ENCODE measurements at regions not wholly inside any gene's neighbourhood (a gene's known extent, or its start where the extent isn't known, plus 50 kb on each side); places are given as distances from the start of the nearest gene placed in this dataset.
"Not testable (repeated sequence)": the region's sequence is repeated elsewhere in the genome, so short reads cannot be mapped to it uniquely, and the experiment has no call there.

DNA sequence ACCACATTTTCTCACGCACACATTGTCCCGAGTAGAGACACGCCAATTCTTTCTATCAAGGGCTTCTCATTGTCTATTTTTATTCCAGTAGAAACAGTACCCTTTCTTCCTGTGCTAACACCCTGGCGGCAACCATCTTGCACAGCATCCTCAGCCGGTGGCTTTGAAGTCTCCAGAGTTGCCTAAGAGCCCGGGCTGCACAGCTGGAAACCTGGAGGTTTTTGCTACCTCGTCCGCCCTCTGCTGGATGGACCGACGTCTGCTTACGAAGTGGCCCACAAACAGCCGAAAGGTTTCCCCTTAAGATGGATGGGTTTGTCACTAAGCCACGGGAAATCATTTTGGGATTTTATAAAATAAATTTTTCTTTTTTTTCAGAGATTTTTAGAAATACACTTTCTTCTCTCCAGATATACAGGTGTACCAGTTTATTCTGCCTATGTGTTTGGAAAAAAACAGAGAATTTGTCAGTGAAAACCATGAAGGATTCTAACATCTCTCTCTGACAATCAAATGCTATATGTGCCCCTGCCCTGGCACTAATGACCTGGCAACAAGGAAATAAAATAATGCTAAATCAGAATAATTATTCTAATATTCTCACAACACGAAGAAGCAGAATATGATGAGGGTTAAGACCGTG, 81.8 kb upstream of the FAM204A start:
- peak; percentile 28 to 75 for DNase-seq (ENCODE audit: low read depth in 2 of 2)

DNA sequence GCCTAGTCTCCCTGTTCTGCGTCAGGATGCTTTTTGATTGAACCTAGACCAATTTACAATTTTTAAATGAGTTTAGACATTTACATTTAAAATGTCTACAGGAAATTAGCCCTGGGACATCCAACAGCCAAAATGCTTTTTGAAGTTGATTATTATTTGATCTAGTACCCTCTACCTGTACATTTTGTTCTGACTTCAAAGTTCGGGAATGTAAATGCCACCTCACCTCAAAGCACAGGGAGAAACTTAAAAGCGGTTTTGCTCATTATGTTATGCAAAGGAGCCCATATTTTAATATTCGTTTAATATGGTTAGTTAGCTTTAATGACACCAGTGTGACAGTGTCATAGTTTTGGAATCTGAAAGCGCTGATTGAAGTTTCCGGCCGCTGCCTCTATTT, 80.1 kb upstream of the FAM204A start:
- DNase-seq (ENCODE audit: low read depth in 2 of 2), result no peak

GRCh38 chr10:118420049-118420448, 77.9 kb upstream of the FAM204A start:
- DNase-seq (ENCODE audit: low read depth in 2 of 2), result not testable (repeated sequence)

DNA sequence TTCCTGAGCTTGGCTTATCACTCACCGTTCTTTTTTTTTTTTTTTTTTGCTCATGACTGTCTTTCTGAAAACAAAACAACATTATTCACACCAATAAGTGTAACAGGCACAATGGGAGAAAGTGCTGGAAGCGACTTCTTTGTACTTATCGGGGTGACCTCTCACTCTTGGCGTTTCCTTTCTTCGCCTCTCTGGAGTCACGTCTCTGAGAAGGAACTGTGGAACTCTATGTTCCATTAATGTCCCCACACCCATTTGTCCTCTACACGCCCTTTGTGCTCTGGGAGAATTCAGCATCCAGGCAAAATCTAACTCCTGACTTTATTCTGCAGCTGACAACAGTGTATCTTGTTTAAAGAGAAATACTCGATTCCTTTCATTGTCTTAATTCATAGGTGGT, 70.8 kb upstream of the FAM204A start:
- no peak for DNase-seq (ENCODE audit: low read depth in 2 of 2)

DNA sequence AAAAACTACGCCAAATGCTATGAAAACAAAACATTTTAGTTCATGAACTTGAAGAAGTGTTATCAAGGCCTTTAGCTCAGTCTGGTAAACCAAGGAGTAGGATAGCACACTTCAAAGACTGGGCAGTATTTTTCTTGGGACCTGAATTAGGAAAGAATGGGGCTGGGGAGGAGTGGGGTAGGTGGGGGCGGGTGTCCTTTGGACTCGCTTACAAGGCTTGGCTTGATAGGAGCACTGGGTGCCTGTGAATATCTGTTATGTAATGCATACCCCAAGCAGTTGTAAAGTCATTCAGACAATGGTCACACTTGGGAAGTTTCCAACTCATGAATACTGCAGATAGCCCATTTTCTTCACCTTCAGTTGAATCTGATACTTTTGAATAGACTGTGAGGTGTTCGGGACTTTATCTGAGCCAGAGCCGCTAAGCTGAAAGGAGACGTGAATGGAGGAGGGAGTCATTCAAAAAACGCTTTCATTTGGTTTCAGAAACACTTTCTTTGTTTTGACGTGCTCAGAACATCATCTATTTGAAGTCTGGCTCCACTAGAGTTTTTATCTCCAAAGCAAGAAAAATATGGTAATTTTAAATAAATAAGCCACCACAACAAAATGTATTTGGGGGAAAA, 70.1 kb upstream of the FAM204A start:
- DNase-seq (ENCODE audit: low read depth in 2 of 2), result no peak

- no peak for DNase-seq (ENCODE audit: low read depth in 2 of 2)
Measured at GRCh38 chr10:118409295-118409694, 67.2 kb upstream of the FAM204A start.

DNA sequence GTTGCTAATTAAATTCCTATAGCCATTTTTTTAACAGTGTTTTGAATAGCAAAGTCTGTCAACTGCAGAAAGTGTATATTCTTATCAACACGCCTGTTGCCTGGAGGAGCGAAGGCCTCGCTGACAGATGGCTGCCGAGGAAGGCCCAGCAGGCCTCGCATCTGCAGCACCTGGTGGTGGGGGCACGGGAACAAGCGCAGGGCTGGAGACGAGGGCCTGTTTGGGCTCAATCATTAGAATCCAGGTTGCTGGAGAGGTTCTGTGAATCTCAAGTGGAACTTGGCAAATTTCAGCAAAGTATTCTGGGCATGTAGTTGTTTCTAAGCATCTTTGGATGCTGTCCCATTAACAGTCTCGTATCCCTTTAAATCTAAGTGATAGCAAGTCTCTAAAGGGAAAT, 66.1 kb upstream of the FAM204A start:
- no peak for DNase-seq (ENCODE audit: low read depth in 2 of 2)

- DNase-seq (ENCODE audit: low read depth in 2 of 2), result no peak
Measured at GRCh38 chr10:118407777-118408176, 65.7 kb upstream of the FAM204A start.

- DNase-seq (ENCODE audit: low read depth in 2 of 2), result no peak
Measured at GRCh38 chr10:118407026-118407425, 64.9 kb upstream of the FAM204A start.

DNA sequence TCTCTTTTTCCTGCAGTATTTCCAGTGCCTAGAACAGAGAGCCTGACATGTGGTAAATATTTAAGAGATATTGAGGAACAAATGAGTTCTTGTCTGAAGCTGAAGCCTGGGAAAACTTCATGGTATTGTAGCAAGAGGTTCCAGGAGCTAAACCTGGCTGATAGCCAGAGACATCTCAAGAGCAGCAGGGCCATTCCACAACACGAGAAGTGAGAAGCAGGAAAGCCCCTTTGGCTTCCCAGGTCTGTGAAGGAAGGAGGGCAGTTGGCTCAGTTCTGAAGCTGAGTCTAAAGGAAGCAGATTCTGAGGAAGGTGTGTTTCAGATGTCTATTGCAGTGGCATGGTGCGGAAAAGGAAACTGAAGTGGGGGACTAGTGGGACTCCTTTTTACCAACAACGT, 63.8 kb upstream of the FAM204A start:
- DNase-seq (ENCODE audit: low read depth in 2 of 2), result peak in 1 of 2 donors; percentile 4

DNA sequence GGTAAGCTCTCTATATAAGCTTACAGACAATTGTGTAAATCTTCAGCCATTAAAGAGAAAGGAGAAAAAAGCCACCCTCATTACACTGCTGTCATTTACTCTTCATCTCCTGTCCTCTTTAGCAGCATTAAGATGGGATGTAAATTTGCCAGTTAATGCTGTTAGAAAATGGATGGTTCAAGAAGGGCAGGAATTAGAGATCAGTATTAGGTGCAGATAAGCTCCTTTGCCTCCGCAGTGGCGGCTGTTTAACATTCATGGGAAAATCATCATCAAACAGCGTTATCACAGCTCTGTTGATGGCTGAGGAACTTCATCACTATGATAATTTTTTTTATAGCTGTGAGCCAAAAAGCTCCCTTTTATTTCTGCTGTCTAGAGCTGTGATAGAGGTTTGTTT, 61.8 kb upstream of the FAM204A start:
- DNase-seq (ENCODE audit: low read depth in 2 of 2), result no peak

DNA sequence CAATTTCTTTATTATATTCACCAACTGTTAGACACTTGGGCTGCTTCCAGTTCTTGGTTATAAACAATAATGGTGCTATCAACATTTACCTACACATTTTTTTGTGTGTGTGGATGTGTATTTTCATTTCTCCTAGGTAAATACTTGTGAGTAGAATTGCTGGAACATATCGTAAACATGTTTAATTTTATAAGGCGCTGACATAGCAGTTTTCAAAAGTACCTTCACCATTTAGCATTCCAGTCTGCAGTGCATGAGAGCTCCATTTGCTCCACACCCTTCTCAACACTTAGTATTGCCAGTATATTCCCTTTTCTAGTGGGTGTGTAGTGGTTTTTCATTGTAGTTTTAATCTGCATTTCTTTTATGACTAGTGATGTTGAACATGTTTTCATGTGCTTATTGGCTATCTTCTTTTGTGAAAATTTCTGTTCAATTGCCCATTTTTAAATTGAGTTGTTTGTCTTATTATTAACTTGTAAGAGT, 59.6 kb upstream of the FAM204A start:
- DNase-seq (ENCODE audit: low read depth in 2 of 2), result no peak

- no peak for DNase-seq (ENCODE audit: low read depth in 2 of 2)
Measured at GRCh38 chr10:118397391-118397790, 55.3 kb upstream of the FAM204A start.

DNA sequence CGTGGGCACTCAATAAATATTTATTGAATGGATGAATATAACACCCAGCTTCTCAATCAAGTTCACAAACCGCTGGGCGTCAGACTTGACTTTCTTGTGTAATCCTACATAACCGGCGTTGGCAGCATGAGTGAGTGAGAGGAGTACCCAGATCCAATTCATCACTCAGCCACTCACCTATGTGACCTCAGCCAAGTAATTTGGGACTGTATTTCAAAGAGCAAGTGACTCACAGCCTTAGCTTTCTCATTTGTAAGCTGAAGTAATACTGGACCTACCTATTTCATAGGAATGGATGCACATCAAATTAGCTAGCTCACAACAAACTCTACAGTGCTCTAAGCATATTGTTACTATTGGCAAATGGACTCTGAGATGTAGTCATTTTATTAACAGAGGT, 53.8 kb upstream of the FAM204A start:
- no peak for DNase-seq (ENCODE audit: low read depth in 2 of 2)

GRCh38 chr10:118394301-118395200, 52.4 kb upstream of the FAM204A start:
- no peak for DNase-seq (ENCODE audit: low read depth in 2 of 2)

- no peak for DNase-seq (ENCODE audit: low read depth in 2 of 2)
Measured at GRCh38 chr10:118392761-118393160, 50.6 kb upstream of the FAM204A start.
